ENCODE measurements at regions not wholly inside any gene's neighbourhood (a gene's known extent, or its start where the extent isn't known, plus 50 kb on each side); places are given as distances from the start of the nearest gene placed in this dataset.

- TF ChIP-seq, protein P1, sequence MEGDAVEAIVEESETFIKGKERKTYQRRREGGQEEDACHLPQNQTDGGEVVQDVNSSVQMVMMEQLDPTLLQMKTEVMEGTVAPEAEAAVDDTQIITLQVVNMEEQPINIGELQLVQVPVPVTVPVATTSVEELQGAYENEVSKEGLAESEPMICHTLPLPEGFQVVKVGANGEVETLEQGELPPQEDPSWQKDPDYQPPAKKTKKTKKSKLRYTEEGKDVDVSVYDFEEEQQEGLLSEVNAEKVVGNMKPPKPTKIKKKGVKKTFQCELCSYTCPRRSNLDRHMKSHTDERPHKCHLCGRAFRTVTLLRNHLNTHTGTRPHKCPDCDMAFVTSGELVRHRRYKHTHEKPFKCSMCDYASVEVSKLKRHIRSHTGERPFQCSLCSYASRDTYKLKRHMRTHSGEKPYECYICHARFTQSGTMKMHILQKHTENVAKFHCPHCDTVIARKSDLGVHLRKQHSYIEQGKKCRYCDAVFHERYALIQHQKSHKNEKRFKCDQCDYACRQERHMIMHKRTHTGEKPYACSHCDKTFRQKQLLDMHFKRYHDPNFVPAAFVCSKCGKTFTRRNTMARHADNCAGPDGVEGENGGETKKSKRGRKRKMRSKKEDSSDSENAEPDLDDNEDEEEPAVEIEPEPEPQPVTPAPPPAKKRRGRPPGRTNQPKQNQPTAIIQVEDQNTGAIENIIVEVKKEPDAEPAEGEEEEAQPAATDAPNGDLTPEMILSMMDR (conservative IDR thresholded peaks at IDR 0.05; ENCODE audit: low read depth, low read length): no peak
- TF ChIP-seq EZH2 (IDR thresholded peaks at IDR 0.05; ENCODE audit: borderline replicate concordance, low read depth, low read length, poor library complexity, severe bottlenecking): no peak
Observed at GRCh38 chr18:43780782-43781340, 503.6 kb upstream of the SYT4 start.

Data from A673 (cell line).